HL-60 (cell line): ENCODE measurements at regions not wholly inside any gene's neighbourhood (a gene's known extent, or its start where the extent isn't known, plus 50 kb on each side); places are given as distances from the start of the nearest gene placed in this dataset.

Source experiments
- DNase-seq, 2 experiments: peaks; one replicate each; pipeline ENCODE4 v3.0.0-alpha.2; 2010 to 2020; ENCODE audit warnings: low read depth in 1 of 2, low spot score in 1 of 2
- H3K27ac ChIP-seq: fragments of 250-450 bp; sonication (Bioruptor Pico); replicated peaks from 2 replicates; pipeline ENCODE4 v1.5.1; 2020; ENCODE audit warnings: mild to moderate bottlenecking, moderate library complexity
- H3K27me3 ChIP-seq: fragments of 250-450 bp; sonication (Bioruptor Pico); 2 replicates; pipeline ENCODE4 v1.5.1; 2021; ENCODE audit warnings: mild to moderate bottlenecking, moderate library complexity; ENCODE audit not compliant: insufficient read depth, poor library complexity, severe bottlenecking
- H3K4me3 ChIP-seq: replicated peaks from 2 replicates; pipeline ENCODE4 v1.5.1; 2011; ENCODE audit warnings: mild to moderate bottlenecking, control low read depth, low read length; ENCODE audit not compliant: insufficient read depth
- CTCF ChIP-seq: IDR thresholded peaks from one replicate; pipeline ENCODE4 v1.5.1; 2011; ENCODE audit warnings: low read length, control low read depth, inconsistent platforms; ENCODE audit not compliant: insufficient read depth
- GABPA ChIP-seq: IDR thresholded peaks from 2 replicates; pipeline ENCODE4 v1.6.1; 2012; ENCODE audit warnings: low read depth
- POLR2AphosphoS5 ChIP-seq: IDR thresholded peaks from 2 replicates; pipeline ENCODE4 v1.6.1; 2012; ENCODE audit warnings: low read depth
- REST ChIP-seq: IDR thresholded peaks from 2 replicates; pipeline ENCODE4 v1.6.1; 2012; ENCODE audit warnings: low read depth; ENCODE audit not compliant: insufficient replicate concordance
- SPI1 ChIP-seq: IDR thresholded peaks from 2 replicates; pipeline ENCODE4 v1.6.1; 2012; ENCODE audit warnings: low read depth, mild to moderate bottlenecking, borderline replicate concordance

GRCh38 chr4:134812611-134813010 lies 611.0 kb upstream of the PABPC4L start:
- Histone ChIP-seq H3K4me3 (no peak overlapping the region), H3K27me3 (no peaks in the 10 kb centered on the region), H3K27ac (no peak overlapping the region)
- no peak for DNase-seq
- TF ChIP-seq POLR2AphosphoS5: no peak
- no peak for TF ChIP-seq CTCF
- TF ChIP-seq SPI1: no peak

- Histone ChIP-seq H3K4me3 (no peak overlapping the region), H3K27ac (no peak overlapping the region), H3K27me3 (no peaks in the 10 kb centered on the region)
- DNase-seq: no peak
- no peak for TF ChIP-seq SPI1
- no peak for TF ChIP-seq CTCF
- TF ChIP-seq REST: no peak
- TF ChIP-seq GABPA: no peak
- no peak for TF ChIP-seq POLR2AphosphoS5
Measured at GRCh38 chr4:134807231-134807745, 605.7 kb upstream of the PABPC4L start.

GRCh38 chr4:134798573-134798972 lies 597.0 kb upstream of the PABPC4L start:
- Histone ChIP-seq H3K4me3 (no peak overlapping the region), H3K27ac (no peak overlapping the region), H3K27me3 (no peaks in the 10 kb centered on the region)
- TF ChIP-seq REST (no peak), GABPA (no peak), POLR2AphosphoS5 (no peak), CTCF (no peak), SPI1 (no peak)
- no peak for DNase-seq

DNA sequence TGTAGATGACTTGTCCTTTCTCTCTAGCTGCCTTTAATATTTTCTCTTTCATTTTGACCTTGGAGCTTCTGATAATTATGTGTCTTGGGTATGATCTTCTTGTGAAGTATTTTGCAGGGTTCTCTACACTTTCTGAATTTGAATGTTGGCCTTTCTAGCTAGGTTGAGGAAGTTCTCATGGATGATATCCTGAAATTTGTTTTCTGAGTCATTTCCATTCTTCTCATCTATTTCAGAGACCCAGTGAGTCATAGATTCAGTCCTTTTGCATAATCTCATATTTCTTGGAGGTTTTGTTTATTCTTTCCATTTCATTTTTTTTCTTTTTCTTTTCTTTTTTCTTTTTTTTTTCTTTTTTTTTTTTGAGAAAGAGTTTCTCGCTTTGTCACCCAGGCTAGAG lies 585.7 kb upstream of the PABPC4L start:
- no peak overlapping the region for H3K4me3 ChIP-seq
- TF ChIP-seq REST (no peak), SPI1 (no peak), GABPA (no peak), POLR2AphosphoS5 (no peak), CTCF (no peak)
- no peaks in the 10 kb centered on the region for H3K27me3 ChIP-seq
- DNase-seq: no peak
- no peak overlapping the region for H3K27ac ChIP-seq
